Esophagus squamous epithelium (tissue), 5 donors: ENCODE measurements at regions not wholly inside any gene's neighbourhood (a gene's known extent, or its start where the extent isn't known, plus 50 kb on each side); places are given as distances from the start of the nearest gene placed in this dataset.

Experiments used
- DNase-seq: peaks from one replicate; lab custom pipeline; 2025; lab: John Stamatoyannopoulos, UW
- H3K27ac ChIP-seq, 4 donors: fragments of 200-600 bp; sonication (generic); one replicate each; pipeline ENCODE4 v1.5.1; 2016 to 2019; ENCODE audit warnings: mild to moderate bottlenecking in 1 of 4
- H3K27me3 ChIP-seq, 4 donors: fragments of 200-600 bp; sonication (generic); 1 replicate in 3 of 4; 2 replicates in 1 of 4; pipeline versions ENCODE4 v1.5.1 to v1.6.0; 2017 to 2021; ENCODE audit warnings: antibody characterized with exemption in 1 of 4
- H3K36me3 ChIP-seq, 3 donors: fragments of 200-600 bp; sonication (generic); one replicate each; pipeline ENCODE4 v1.5.1; 2016 to 2019
- H3K4me1 ChIP-seq, 3 donors: fragments of 200-600 bp; sonication (generic); one replicate each; pipeline ENCODE4 v1.5.1; 2017 to 2019
- H3K4me3 ChIP-seq, 4 donors: fragments of 200-600 bp; sonication (generic); 1 replicate in 3 of 4; 2 replicates in 1 of 4; pipeline ENCODE4 v1.5.1; 2016 to 2019; ENCODE audit warnings: mild to moderate bottlenecking in 2 of 4, moderate library complexity in 1 of 4
- H3K9me3 ChIP-seq, 3 donors: fragments of 200-600 bp; sonication (generic); one replicate each; pipeline ENCODE4 v1.5.1; 2016 to 2019
- POLR2A ChIP-seq, 4 donors: fragments of 450-650 bp; IDR thresholded peaks; one replicate each; pipeline ENCODE4 v1.6.1; 2017; ENCODE audit warnings: antibody characterized with exemption in 4 of 4, mild to moderate bottlenecking in 4 of 4, moderate library complexity in 3 of 4
- WGBS, 2 donors: methylation state at CpG; one replicate each; pipeline ENCODE4 v1.1.5; 2018; 5-methylcytosine and 5-hydroxymethylcytosine counted together
- intact Hi-C: fragments of 100-400 bp; cut with DNase I; formaldehyde crosslinking; loops from one replicate; pipeline ENCODE4 v1.15.0; 2022
- TF ChIP-seq, protein P1 (sequence below), 6 experiments: fragments of 450-650 bp in 4 of 6; fragments of 200-600 bp in 2 of 6; sonication (generic) in 2 of 6; IDR thresholded peaks; one replicate each; pipeline ENCODE4 v1.5.1; 2016 to 2019; ENCODE audit warnings: antibody characterized with exemption in 6 of 6, mild to moderate bottlenecking in 4 of 6, moderate library complexity in 4 of 6
- donor health status: DM: yes; HTN: yes; CAD: no.

DNA sequence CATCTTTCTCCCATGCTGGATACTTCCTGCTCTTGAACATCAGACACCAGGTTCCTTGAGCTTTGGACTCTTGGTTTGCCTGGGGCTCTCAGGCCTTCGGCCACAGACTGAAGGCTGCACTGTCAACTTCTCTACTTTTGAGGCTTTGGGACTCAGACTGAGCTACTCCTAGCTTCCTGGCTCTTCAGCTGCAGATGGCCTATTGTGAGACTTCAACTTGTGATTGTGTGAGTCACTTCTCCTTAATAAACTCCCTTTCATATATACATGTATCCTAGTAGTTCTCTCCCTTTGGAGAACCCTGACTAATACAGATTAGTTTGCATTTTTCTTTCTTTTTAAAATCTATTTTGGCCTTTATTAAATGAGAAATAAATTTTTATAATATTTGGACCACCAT is 276.2 kb upstream of the SEMA3C start:
- intact Hi-C loops, result no loop called here
- Histone ChIP-seq H3K27me3 (no peaks in the 10 kb centered on the region), H3K9me3 (no peaks in the 10 kb centered on the region), H3K4me3 (no peak overlapping the region), H3K27ac (no peak overlapping the region), H3K4me1 (no peaks in the 10 kb centered on the region), H3K36me3 (no peaks in the 10 kb centered on the region)
- no peak for DNase-seq
- 92 to 100% methylated on average over 1 of the region's 1 CpG for WGBS, 2 donors
- TF ChIP-seq POLR2A (IDR thresholded peaks at IDR 0.05), result no peak
- TF ChIP-seq, protein P1, sequence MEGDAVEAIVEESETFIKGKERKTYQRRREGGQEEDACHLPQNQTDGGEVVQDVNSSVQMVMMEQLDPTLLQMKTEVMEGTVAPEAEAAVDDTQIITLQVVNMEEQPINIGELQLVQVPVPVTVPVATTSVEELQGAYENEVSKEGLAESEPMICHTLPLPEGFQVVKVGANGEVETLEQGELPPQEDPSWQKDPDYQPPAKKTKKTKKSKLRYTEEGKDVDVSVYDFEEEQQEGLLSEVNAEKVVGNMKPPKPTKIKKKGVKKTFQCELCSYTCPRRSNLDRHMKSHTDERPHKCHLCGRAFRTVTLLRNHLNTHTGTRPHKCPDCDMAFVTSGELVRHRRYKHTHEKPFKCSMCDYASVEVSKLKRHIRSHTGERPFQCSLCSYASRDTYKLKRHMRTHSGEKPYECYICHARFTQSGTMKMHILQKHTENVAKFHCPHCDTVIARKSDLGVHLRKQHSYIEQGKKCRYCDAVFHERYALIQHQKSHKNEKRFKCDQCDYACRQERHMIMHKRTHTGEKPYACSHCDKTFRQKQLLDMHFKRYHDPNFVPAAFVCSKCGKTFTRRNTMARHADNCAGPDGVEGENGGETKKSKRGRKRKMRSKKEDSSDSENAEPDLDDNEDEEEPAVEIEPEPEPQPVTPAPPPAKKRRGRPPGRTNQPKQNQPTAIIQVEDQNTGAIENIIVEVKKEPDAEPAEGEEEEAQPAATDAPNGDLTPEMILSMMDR (IDR thresholded peaks at IDR 0.05), result no peak

DNA sequence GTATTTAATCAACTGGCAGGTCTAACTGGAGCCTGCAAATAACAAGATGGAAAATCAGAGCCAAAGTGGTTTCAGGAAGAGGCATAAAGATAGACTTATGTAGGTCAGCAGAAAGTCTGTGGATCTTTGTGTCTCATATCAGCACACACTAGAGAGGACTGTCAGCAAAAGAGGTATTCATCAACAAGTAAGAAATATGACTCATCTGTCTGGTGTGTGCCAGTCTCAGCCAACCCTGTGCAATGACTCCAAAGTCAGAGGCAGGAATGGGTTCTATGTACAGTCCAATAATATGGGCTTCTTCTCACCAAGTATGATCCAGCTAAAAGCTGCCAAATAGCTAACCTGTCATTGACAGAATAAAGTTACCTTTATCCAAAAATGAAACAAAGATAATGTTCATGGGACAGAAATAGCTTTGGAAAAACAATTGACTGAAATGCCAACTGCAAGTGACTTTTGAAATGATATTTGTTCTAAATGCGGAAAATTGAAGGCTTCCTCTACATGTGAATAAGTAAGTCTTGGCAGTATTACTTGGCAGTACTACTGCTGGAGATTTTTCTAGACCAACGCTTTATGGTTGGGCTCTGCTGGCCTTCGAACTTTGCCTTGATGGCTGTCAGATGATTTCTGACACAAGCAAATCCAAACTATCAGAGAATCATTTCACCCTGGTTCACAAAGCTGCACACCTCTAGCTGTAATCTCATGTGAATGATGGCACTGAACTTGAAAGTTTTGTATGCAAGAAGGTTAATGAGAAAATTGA is 272.3 kb upstream of the SEMA3C start:
- no peak for DNase-seq
- H3K27me3 ChIP-seq, result no peaks in the 10 kb centered on the region
- H3K9me3 ChIP-seq, result no peaks in the 10 kb centered on the region
- TF ChIP-seq POLR2A (IDR thresholded peaks at IDR 0.05), result no peak
- TF ChIP-seq, protein P1 (IDR thresholded peaks at IDR 0.05), result no peak
- no peak overlapping the region for H3K27ac ChIP-seq
- H3K4me3 ChIP-seq, result no peak overlapping the region
- intact Hi-C loops, result no loop called here
- WGBS, 2 donors, result 55 to 81% methylated on average over 3 of the region's 3 CpGs
- no peaks in the 10 kb centered on the region for H3K36me3 ChIP-seq
- no peaks in the 10 kb centered on the region for H3K4me1 ChIP-seq

DNA sequence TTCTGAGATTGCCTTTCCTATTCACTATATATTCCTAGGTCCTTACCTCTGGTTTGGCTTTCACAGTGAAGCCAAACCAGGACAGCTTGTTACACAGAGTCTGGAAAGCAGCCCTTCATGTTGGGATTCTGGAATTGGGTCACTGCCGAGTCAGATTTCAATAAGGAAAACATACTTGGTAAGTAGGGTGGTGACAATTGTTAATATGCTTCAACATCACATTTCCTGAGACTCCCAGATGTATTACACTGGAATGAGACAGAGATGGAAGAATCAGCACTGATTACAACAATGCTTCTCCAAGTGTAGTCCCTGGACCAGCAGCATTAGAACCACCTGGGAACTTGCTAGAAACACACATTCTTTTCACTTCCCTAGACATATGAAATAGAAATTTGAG is 268.9 kb upstream of the SEMA3C start:
- TF ChIP-seq, protein P1 (IDR thresholded peaks at IDR 0.05), result no peak
- TF ChIP-seq POLR2A (IDR thresholded peaks at IDR 0.05), result no peak
- H3K9me3 ChIP-seq, result no peaks in the 10 kb centered on the region
- peaks cover 0 to 7% (median 0%) of the 10 kb centered on the region in 3 donors for H3K4me1 ChIP-seq
- H3K27me3 ChIP-seq, result no peaks in the 10 kb centered on the region
- DNase-seq, result no peak
- 70 to 100% methylated on average over 1 of the region's 1 CpG for WGBS, 2 donors
- no peaks in the 10 kb centered on the region for H3K36me3 ChIP-seq
- H3K4me3 ChIP-seq, result no peak overlapping the region
- intact Hi-C loops, result no loop called here
- H3K27ac ChIP-seq, result no peak overlapping the region

DNA sequence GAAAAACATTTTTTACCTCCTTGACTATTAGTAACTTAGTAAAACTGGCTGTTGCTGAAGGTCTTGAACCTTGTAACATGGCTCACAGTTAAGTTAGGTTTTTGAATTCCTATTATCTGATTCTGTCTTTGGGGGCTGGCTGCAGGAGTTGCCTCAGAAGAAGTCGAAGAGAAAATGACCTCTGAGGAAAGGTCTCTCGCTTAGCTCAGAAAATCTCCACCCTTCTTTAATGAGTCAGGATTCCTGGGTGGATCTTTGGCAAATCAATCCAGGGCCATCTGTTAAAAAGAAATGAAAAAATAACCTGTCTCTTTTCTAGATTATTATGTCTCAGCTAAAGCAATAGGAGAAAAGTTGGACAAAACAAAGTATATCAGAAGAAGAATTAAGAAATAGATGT is 267.8 kb upstream of the SEMA3C start:
- Histone ChIP-seq H3K4me1 (peaks cover 0 to 11% (median 0%) of the 10 kb centered on the region in 3 donors), H3K36me3 (no peaks in the 10 kb centered on the region), H3K4me3 (no peak overlapping the region), H3K27me3 (no peaks in the 10 kb centered on the region), H3K27ac (no peak overlapping the region), H3K9me3 (no peaks in the 10 kb centered on the region)
- TF ChIP-seq, protein P1 (IDR thresholded peaks at IDR 0.05), result no peak
- TF ChIP-seq POLR2A (IDR thresholded peaks at IDR 0.05), result no peak
- DNase-seq, result no peak
- intact Hi-C loops, result no loop called here
- 38 to 57% methylated on average over 1 to 2 of the region's 2 CpGs for WGBS, 2 donors

DNA sequence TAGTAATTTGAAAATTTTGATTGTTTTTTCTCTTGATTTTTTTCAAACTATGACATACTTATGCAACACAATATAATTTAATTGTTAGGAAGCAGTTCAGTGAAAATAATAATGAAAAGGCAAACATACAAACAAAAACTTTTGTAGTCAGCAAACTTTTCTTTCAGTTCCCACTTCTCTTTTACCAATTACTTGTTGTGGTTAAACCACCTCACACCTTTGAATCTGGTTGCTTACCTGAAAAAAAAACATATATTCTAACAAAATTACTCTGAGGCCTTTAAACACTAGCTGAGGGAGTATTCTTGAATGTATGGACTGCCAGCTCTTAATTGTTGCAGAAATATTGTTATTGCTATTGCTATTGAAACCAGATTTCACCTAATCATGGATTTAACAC is 266.2 kb upstream of the SEMA3C start:
- H3K4me3 ChIP-seq, result no peak overlapping the region
- TF ChIP-seq, protein P1 (IDR thresholded peaks at IDR 0.05), result no peak
- no peak for TF ChIP-seq POLR2A (IDR thresholded peaks at IDR 0.05)
- H3K27me3 ChIP-seq, result no peaks in the 10 kb centered on the region
- intact Hi-C loops, result no loop called here
- no peak for DNase-seq
- H3K4me1 ChIP-seq, result peaks cover 0 to 11% (median 0%) of the 10 kb centered on the region in 3 donors
- no peak overlapping the region for H3K27ac ChIP-seq
- no peaks in the 10 kb centered on the region for H3K36me3 ChIP-seq
- H3K9me3 ChIP-seq, result peaks cover 0 to 4% (median 0%) of the 10 kb centered on the region in 3 donors
